Ectodermal cell (in vitro differentiated cells): ENCODE measurements at regions not wholly inside any gene's neighbourhood (a gene's known extent, or its start where the extent isn't known, plus 50 kb on each side); places are given as distances from the start of the nearest gene placed in this dataset.

ENCODE experiments used
- H3K27ac ChIP-seq: 2 replicates; pipeline ENCODE4 v1.7.0; 2013; ENCODE audit warnings: mild to moderate bottlenecking, low read depth, low read length; ENCODE audit not compliant: insufficient read depth, poor library complexity, severe bottlenecking
- H3K27me3 ChIP-seq: 2 replicates; pipeline ENCODE4 v1.7.0; 2013; ENCODE audit warnings: mild to moderate bottlenecking, low read length; ENCODE audit not compliant: insufficient read depth, control insufficient read depth, poor library complexity, severe bottlenecking
- H3K36me3 ChIP-seq: one replicate; pipeline ENCODE4 v1.7.0; 2013; ENCODE audit warnings: low read length; ENCODE audit not compliant: control insufficient read depth, insufficient read depth
- H3K4me1 ChIP-seq: one replicate; pipeline ENCODE4 v1.7.0; 2013; ENCODE audit warnings: low read length; ENCODE audit not compliant: control insufficient read depth, insufficient read depth
- H3K4me3 ChIP-seq: 2 replicates; pipeline ENCODE4 v1.7.0; 2013; ENCODE audit warnings: low read depth, low read length, control low read depth; ENCODE audit not compliant: insufficient read depth
- H3K9me3 ChIP-seq: 2 replicates; pipeline ENCODE4 v1.7.0; 2013; ENCODE audit warnings: mild to moderate bottlenecking, low read length, moderate library complexity; ENCODE audit not compliant: control insufficient read depth
- WGBS, 2 experiments: methylation state at CpG; one replicate each; pipeline ENCODE4 v1.1.7; 2013; ENCODE audit warnings: missing lambda C conversion rate in 2 of 2; 5-methylcytosine and 5-hydroxymethylcytosine counted together

- Histone ChIP-seq H3K9me3 (no peaks in the 10 kb centered on the region), H3K4me3 (no peak overlapping the region), H3K36me3 (no peaks in the 10 kb centered on the region), H3K4me1 (peaks cover 3% of the 10 kb centered on the region), H3K27ac (no peak overlapping the region), H3K27me3 (no peaks in the 10 kb centered on the region)
- WGBS, 2 experiments, result 94 to 100% methylated on average over 4 of the region's 4 CpGs
These were observed 835.2 kb upstream of the AMELY start for GRCh38 chrY:7746781-7747180.

GRCh38 chrY:7745581-7745901, 834.0 kb upstream of the AMELY start:
- Histone ChIP-seq H3K4me3 (no peak overlapping the region), H3K9me3 (no peaks in the 10 kb centered on the region), H3K36me3 (no peaks in the 10 kb centered on the region), H3K27ac (no peak overlapping the region), H3K27me3 (no peaks in the 10 kb centered on the region), H3K4me1 (peaks cover 1% of the 10 kb centered on the region)
- no CpG with 5 or more reads among the region's 1 CpG for WGBS, 2 experiments

- WGBS, 2 experiments, result 87 to 88% methylated on average over 2 of the region's 2 CpGs
- H3K27ac ChIP-seq, result no peak overlapping the region
- H3K4me1 ChIP-seq, result no peaks in the 10 kb centered on the region
- no peaks in the 10 kb centered on the region for H3K36me3 ChIP-seq
- H3K9me3 ChIP-seq, result no peaks in the 10 kb centered on the region
- no peaks in the 10 kb centered on the region for H3K27me3 ChIP-seq
- no peak overlapping the region for H3K4me3 ChIP-seq
These were observed 833.4 kb upstream of the AMELY start for GRCh38 chrY:7744691-7745580.

- no CpG with 5 or more reads among the region's 1 CpG for WGBS, 2 experiments
- no peaks in the 10 kb centered on the region for H3K9me3 ChIP-seq
- H3K36me3 ChIP-seq, result no peaks in the 10 kb centered on the region
These were observed 825.4 kb upstream of the AMELY start for GRCh38 chrY:7736847-7737365.

GRCh38 chrY:7731651-7732050, 820.1 kb upstream of the AMELY start:
- no peak overlapping the region for H3K4me3 ChIP-seq
- WGBS, 2 experiments, result 95 to 100% methylated on average over 1 of the region's 1 CpG

More at GRCh38 chrY:7736847-7737365, 825.4 kb upstream of the AMELY start:
- Histone ChIP-seq H3K4me3 (no peak overlapping the region), H3K27me3 (no peaks in the 10 kb centered on the region), H3K27ac (no peak overlapping the region), H3K4me1 (no peaks in the 10 kb centered on the region)

GRCh38 chrY:7730664-7731063, 819.1 kb upstream of the AMELY start:
- Histone ChIP-seq H3K27me3 (no peaks in the 10 kb centered on the region), H3K9me3 (no peaks in the 10 kb centered on the region), H3K4me3 (no peak overlapping the region), H3K4me1 (no peaks in the 10 kb centered on the region), H3K36me3 (no peaks in the 10 kb centered on the region), H3K27ac (no peak overlapping the region)
- WGBS, 2 experiments, result 94 to 100% methylated on average over 2 of the region's 2 CpGs

More at GRCh38 chrY:7731651-7732050, 820.1 kb upstream of the AMELY start:
- no peaks in the 10 kb centered on the region for H3K36me3 ChIP-seq
- H3K27ac ChIP-seq, result no peak overlapping the region
- H3K27me3 ChIP-seq, result no peaks in the 10 kb centered on the region
- no peaks in the 10 kb centered on the region for H3K9me3 ChIP-seq
- no peaks in the 10 kb centered on the region for H3K4me1 ChIP-seq

GRCh38 chrY:7730071-7730470, 818.5 kb upstream of the AMELY start:
- no peak overlapping the region for H3K27ac ChIP-seq
- no peaks in the 10 kb centered on the region for H3K9me3 ChIP-seq
- 100% methylated on average over 2 of the region's 2 CpGs for WGBS, 2 experiments
- no peaks in the 10 kb centered on the region for H3K4me1 ChIP-seq
- H3K27me3 ChIP-seq, result no peaks in the 10 kb centered on the region
- no peak overlapping the region for H3K4me3 ChIP-seq
- H3K36me3 ChIP-seq, result no peaks in the 10 kb centered on the region

GRCh38 chrY:7729318-7730011, 817.9 kb upstream of the AMELY start:
- Histone ChIP-seq H3K9me3 (no peaks in the 10 kb centered on the region), H3K4me3 (no peak overlapping the region), H3K36me3 (no peaks in the 10 kb centered on the region), H3K27me3 (no peaks in the 10 kb centered on the region), H3K4me1 (no peaks in the 10 kb centered on the region), H3K27ac (no peak overlapping the region)
- WGBS, 2 experiments, result 90 to 95% methylated on average over 8 of the region's 8 CpGs

- 97% methylated on average over 2 of the region's 2 CpGs; no CpG with 5 or more reads in 1 of the 2 experiments for WGBS, 2 experiments
These were observed 817.4 kb upstream of the AMELY start for GRCh38 chrY:7728935-7729317.

GRCh38 chrY:7725791-7726460, 814.4 kb upstream of the AMELY start:
- Histone ChIP-seq H3K27me3 (no peaks in the 10 kb centered on the region), H3K4me3 (no peak overlapping the region), H3K36me3 (no peaks in the 10 kb centered on the region), H3K9me3 (no peaks in the 10 kb centered on the region), H3K4me1 (no peaks in the 10 kb centered on the region), H3K27ac (no peak overlapping the region)
- WGBS, 2 experiments, result 87 to 89% methylated on average over 3 to 4 of the region's 4 CpGs

More at GRCh38 chrY:7728935-7729317, 817.4 kb upstream of the AMELY start:
- no peaks in the 10 kb centered on the region for H3K36me3 ChIP-seq
- H3K4me1 ChIP-seq, result no peaks in the 10 kb centered on the region
- no peak overlapping the region for H3K4me3 ChIP-seq
- no peak overlapping the region for H3K27ac ChIP-seq
- no peaks in the 10 kb centered on the region for H3K9me3 ChIP-seq
- no peaks in the 10 kb centered on the region for H3K27me3 ChIP-seq
